GM13976 (cell line): ENCODE measurements at regions not wholly inside any gene's neighbourhood (a gene's known extent, or its start where the extent isn't known, plus 50 kb on each side); places are given as distances from the start of the nearest gene placed in this dataset.

ENCODE experiments used
- DNase-seq: peaks from one replicate; pipeline ENCODE4 v3.0.0; 2012; ENCODE audit warnings: low spot score
- CTCF ChIP-seq: IDR thresholded peaks from 2 replicates; pipeline ENCODE4 v1.5.1; 2012; ENCODE audit warnings: borderline replicate concordance, mild to moderate bottlenecking; ENCODE audit not compliant: insufficient read depth; ENCODE audit errors: extremely low read depth, missing control alignments, control extremely low read depth
- in situ Hi-C: fragments of 300-500 bp; cut with MboI; formaldehyde crosslinking; loops from one replicate; pipeline ENCODE4 v1.12.0; 2022; ENCODE audit warnings: low sequenced_read_pairs, mixed read lengths, inconsistent platforms; ENCODE audit not compliant: unreplicated experiment

DNA sequence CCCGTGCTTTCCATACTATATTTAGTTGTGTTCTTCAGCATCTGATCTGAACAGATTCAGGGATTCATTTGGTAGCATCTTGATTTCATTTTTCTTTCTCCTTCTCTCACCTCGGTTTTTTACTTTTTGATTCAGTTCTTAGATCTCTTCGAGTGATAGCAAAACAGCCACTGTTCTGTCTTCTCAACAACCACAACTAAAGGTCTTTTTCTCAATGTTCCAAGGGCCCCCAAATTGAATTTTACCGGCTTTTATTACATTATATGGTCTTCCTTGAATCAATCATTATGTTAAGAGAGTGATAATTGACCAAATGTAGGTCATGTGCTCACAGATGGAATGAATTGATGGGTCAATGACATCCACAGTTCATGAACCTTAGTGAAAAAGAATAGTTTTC, 164.5 kb upstream of the LMNTD1 start:
- TF ChIP-seq CTCF: no peak
- in situ Hi-C loops: no loop called here
- DNase-seq: no peak

- in situ Hi-C loops: no loop called here
- no peak for TF ChIP-seq CTCF
- DNase-seq: no peak
Observed at GRCh38 chr12:25718081-25718731, 165.1 kb upstream of the LMNTD1 start.

DNA sequence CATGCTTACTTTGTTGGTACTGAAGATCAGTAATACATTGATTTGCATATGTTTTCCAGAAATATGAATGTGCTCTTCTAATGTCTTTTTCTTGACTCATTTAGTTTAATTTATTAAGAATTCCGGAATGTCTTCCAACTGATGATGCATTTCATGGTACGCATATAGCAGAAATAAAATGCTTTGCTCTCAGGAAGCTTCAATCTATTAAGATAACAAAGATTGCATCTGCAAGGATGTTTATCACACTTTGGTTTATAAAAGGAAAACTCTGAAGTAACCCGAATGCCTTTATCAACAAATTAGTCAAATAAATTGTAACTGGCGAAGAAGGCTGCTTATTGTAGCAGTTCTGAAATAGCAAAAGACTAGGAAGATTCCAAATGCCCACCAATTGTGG, 166.4 kb upstream of the LMNTD1 start:
- no peak for TF ChIP-seq CTCF
- in situ Hi-C loops: no loop called here
- DNase-seq: no peak

DNA sequence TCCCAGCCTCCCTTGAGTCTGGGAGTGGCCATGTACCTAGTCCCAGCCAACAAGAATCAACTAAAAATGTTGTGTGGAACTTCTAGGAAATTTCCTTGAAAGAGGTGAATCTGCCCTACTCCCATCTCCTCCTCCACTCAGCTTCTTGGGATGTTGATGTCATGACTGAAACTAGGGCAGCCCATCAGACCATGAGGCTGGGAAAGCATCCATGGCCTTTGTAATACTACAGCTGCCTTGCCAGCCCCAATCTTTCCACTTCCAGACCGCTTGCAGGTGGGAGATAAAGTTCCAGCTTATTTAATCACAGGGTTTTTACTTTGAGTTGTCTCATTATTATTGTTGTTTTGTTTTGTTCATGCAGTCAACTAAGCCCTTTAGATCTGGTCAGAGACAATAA, 170.3 kb upstream of the LMNTD1 start:
- DNase-seq: no peak
- in situ Hi-C loops: no loop called here
- no peak for TF ChIP-seq CTCF

DNA sequence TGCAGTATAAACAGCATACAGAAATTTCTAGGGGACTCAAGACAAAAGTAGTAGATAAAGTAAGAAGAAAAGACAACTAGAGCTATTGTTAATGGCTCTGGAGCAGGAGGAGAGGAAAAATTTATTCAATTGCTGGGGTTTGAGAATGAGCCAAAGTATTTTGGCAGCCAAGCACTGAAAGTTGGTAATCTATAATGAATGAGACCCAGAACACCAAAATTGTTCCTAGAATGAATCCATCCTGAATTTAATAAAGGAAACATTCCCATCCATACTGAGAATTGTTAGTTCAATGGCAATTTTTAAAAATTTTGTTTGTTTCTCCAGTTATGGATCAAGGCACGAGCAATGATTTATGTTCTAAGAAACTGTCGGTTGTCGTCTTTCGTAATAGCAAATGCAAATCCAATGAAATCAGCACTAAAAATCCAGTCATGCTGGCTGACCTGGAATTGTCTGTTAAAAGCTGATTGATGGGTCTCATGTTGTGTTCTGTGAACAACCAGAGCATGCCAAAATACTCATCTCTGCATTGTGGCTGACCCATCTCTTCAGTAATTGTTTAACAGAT, 170.9 kb upstream of the LMNTD1 start:
- in situ Hi-C loops: no loop called here
- no peak for DNase-seq
- no peak for TF ChIP-seq CTCF

DNA sequence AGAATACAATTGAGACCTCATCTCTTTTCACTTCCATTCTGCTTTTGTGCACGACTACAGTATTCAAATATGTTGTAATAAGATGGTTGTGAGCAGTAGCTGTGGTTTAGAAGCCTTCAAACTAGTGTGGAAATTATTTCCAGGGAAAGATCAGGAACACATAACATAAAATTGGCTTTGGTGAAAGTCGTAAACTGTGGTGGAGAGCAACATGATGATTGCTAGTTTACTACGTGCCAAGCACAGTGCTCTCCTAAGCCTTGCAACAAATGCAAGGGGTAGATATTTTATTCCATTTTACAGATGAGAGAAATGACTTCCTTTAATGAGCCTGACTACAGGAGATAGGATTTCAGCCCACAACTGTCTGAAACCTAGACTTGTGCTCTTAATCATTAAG, 172.4 kb upstream of the LMNTD1 start:
- in situ Hi-C loops: no loop called here
- TF ChIP-seq CTCF: no peak
- DNase-seq: no peak
